Hindlimb muscle (tissue), 1 donor: ENCODE measurements at regions not wholly inside any gene's neighbourhood (a gene's known extent, or its start where the extent isn't known, plus 50 kb on each side); places are given as distances from the start of the nearest gene placed in this dataset.
"Not testable (repeated sequence)": the region's sequence is repeated elsewhere in the genome, so short reads cannot be mapped to it uniquely, and the experiment has no call there.

Experiments
- DNase-seq: peaks from one replicate; pipeline ENCODE4 v3.0.0-alpha.2; 2013

GRCh38 chr15:98088307-98088945 is 127.9 kb downstream of the ARRDC4 start:
- not testable (repeated sequence) for DNase-seq

DNA sequence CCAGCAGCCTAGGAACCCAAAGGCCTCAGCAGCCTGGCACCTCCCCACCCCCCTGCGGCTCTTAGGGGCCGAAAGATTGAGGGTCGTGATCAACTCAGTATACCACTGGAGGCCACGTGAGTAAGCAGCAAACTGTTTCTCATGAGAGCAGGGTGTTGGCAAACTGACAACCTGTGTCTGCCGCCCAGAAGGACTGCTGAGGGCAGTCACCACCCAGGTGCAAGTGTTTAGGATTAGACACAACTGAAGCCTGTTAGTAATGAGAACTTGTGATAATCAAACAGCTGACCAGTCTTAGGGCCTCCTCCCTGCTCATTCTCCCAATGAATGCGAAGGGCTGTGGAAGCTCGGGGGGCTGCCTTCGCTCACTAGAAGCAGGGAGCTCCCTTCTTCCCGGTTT is 128.8 kb downstream of the ARRDC4 start:
- DNase-seq = not testable (repeated sequence)

DNA sequence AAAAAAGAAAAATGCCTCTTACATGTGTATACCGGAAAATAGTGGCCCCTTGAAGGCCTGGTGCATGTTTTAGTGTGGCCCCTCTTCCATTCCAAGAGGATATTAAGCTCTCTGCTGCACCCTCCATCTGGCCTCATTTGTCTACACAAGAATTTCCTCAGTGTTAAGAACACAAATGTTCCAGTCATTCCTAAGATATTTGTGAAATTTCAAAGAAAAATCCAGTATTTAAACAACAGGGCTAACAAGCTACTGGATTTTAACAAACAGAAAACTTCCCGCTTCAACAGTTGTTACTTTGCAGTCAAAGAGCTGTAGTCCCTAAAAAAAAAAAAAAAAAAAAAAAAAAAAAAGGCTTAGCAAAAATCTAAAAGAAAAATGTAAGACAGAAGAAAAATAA is 137.5 kb downstream of the ARRDC4 start:
- DNase-seq = not testable (repeated sequence)

GRCh38 chr15:98100606-98101005 is 140.1 kb downstream of the ARRDC4 start:
- DNase-seq = not testable (repeated sequence)

DNA sequence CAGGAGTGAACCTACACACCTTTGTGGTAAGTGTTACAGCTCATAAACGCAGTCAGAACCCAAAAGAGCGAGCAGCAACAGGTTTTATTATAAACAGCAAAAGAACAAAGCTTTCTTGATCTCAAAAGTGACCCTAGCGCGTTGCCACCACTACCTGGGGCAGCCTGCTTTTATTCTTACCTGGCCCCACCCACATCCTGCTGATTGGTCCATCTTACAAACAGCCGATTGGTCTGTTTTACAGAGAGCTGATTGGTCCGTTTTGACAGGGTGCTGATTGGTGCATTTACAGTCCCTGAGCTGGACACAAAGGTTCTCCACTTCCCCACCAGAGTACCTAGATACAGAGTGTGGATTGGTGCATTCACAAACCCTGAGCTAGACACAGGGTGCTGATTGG is 143.1 kb downstream of the ARRDC4 start:
- no peak for DNase-seq

DNA sequence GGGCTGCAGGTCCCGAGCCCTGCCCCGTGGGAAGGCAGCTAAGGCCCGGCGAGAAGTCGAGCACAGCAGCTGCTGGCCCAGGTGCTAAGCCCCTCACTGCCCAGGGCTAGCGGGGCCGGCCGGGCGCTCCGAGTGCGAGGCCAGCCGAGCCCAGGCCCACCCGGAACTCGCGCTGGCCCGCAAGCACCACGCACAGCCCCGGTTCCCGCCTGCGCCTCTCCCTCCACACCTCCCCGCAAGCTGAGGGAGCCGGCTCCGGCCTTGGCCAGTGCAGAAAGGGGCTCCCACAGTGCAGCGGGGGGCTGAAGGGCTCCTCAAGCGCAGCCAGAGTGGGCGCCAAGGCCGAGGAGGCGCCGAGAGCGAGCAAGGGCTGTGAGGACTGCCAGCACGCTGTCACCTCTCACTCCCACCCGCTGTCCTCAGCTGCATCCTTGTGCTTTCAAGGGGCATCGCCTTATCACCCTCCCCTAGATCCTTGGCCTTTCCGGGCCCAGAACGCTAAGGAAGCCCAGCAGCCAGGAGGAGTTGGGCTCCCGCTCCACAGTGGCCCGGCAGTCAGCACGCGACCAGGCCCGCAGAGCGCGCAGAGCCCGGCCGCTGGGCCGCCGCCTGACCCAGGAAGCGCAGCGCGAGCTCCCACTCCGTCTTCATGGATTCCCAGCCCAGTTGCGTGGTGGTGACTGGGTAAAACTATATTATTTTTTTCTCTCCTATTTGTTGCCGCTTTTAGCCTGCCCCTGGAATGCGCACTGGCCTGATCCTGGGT is 144.1 kb downstream of the ARRDC4 start:
- not testable (repeated sequence) for DNase-seq

- DNase-seq = not testable (repeated sequence)
These were observed 146.2 kb downstream of the ARRDC4 start for GRCh38 chr15:98106615-98107194.

DNA sequence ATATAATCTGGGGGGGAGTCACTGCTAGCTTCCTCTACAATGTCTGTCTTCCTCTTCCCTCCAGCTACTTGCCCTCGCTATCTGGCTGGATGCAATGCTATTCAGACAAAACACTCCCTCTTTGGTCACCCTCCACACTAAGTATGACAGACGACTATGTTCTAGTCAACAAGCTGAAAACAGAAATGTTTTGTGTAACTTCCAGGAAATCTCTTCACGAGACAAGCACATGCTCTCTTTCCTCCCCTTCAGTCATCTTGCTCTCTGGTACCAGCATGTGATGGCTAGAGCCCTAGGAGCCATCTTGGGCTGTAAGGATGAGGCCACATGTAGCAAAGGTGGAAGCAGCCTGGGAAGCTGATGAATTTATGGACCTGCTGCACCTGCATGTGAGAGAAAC is 151.3 kb downstream of the ARRDC4 start:
- no peak for DNase-seq

DNA sequence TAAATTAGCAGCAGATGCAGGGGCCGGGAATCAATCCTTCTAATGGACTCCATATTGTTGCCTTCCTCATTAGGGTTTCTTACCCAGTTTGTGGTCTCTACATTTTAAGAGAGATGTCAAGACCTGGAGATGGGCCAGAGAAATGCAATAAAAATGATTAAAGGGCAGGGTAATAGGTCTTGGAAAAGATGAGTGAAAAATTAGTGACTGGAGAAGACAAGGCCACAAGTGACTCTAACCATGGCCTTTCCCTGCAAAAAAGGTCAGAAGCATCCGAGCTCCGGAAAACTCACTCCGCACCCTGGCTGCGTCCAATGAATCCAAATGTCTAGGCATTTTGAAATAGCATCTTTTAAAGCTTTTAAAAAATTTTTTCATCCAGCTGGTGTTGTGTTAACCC is 152.8 kb downstream of the ARRDC4 start:
- no peak for DNase-seq

GRCh38 chr15:98120561-98120960 is 160.1 kb downstream of the ARRDC4 start:
- DNase-seq = no peak

DNA sequence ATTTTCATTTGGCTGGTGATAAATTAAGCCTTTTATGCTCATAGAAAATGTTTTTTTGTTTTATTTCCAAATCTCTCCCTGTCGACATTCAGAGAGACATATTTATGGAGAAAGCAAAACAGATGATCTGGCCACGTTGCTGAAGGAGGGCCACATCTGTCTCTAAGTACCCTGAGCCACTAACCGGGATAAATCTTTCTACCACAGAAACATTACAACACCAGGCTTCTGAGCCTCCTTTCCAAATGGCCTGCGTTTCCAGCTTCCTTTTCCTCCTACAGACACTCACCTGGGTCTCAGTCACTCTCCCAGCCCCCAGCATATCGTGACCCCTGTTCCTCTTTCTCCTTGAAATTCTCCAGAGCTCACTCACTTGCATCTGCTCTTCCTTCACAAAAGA is 161.0 kb downstream of the ARRDC4 start:
- DNase-seq = no peak

GRCh38 chr15:98121957-98122356 is 161.5 kb downstream of the ARRDC4 start:
- no peak for DNase-seq

- no peak for DNase-seq
These were observed 162.8 kb downstream of the ARRDC4 start for GRCh38 chr15:98123297-98123696.

GRCh38 chr15:98123834-98124233 is 163.3 kb downstream of the ARRDC4 start:
- no peak for DNase-seq

GRCh38 chr15:98124581-98124980 is 164.1 kb downstream of the ARRDC4 start:
- DNase-seq = no peak

DNA sequence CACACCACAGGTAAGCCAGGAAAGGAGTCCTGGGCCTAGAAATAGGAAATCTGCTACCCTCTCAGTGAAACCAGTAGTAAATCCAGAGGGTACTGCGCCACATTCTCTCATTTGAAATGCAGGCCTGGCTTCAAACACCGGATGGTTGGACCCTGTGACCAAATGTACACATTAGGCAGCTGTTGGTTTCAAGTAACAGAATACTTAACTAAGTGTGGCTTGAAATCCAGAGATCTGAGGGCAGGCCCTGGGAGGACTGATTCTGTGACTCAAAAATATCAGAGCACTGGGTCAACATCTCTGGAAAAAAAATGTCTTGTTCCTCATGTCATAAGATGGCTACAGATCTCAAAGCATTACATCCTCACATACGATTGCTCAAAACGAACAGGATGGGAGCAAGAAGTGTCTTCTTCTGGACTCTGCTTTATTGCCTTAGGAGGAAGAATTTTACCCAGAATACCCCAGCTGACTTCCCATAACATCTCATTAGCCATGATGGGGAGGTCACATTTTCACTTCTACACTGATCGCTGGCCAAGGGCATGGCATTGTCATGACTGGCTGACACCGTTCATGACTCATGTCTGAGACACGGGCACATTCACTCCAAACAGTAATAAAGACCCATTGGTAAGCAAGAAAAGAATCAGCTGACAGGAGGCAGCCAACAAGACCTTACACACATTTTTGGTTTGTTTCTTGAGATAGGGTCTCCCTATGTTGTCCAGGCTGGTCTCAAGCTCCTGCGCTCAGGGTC is 166.0 kb downstream of the ARRDC4 start:
- DNase-seq = no peak

DNA sequence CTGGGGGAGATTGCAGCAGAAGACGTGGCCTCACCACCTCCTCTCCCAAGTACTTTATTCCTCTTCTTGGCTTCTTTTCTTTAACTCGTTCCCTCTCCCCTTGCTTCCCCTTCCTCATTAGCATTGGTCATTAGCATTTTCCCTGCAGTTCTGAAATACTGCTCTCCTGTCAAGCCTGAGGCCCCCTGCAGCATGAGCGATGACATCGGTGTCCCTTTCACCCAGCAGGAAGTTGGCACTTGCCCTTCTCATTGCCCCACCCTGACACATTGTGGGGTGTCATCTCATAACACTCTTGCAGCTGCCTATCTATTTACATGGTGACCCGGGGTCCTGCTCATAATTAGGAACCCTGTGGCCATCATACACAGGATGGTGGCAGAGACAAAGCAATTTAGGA is 167.1 kb downstream of the ARRDC4 start:
- DNase-seq = no peak

- no peak for DNase-seq
These were observed 171.4 kb downstream of the ARRDC4 start for GRCh38 chr15:98131924-98132323.

DNA sequence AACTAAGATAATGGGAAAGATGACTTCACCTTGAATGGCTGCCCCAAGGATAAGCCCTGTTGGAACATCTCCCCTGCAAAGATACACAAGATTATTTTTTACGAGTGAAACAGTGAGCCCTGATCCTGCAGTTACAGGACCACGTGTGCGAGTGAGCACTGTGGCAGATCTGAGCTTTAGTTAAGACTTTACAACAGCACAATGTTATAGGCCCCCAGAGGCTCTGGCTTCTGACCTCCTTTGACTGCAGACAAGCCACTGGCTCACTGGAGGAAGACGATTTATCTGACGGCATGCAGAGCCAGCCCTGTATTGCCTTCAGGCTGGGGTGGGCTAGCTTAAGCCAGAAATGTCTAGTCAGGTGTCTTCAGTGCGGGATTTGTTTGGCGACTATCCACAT is 174.4 kb downstream of the ARRDC4 start:
- DNase-seq = no peak

DNA sequence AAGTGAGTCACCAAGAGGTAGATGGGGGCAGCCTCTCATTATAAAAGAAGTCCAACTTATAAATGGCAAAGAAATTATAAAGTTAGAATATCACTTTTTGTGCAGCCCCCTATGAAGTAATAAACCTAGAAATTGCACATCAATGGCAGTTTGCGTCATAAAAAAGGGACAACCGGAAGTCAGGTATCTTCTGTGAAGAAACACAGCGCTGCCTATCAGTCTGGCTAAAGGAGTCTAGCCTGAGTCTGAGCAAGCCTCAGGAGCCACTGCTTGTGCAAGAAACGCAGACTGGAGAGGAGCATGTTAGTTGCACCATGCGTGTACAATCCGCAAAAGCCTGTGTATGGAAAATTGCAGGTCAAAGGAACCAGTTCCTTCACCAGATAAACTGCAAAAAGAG is 178.4 kb downstream of the ARRDC4 start:
- no peak for DNase-seq

DNA sequence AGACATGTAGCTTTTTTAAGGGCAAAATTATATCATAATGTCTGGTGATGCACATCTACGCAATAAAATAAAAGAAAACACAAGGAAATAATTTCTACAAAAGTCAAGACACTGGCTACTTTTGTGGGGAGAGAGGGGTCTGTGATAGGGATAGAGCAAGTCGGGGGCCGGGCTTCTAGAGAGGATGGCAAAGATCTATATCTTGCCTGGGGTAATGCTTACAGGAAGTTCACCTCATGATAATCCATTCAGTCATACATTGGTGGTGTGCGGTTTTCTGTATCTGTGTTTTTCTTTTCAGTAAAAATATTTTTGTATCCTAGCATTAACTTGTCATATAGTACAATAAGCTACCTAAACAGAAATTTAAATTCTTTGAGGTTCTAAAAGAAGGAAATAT is 178.8 kb downstream of the ARRDC4 start:
- DNase-seq = no peak

- no peak for DNase-seq
These were observed 182.1 kb downstream of the ARRDC4 start for GRCh38 chr15:98142572-98142971.

DNA sequence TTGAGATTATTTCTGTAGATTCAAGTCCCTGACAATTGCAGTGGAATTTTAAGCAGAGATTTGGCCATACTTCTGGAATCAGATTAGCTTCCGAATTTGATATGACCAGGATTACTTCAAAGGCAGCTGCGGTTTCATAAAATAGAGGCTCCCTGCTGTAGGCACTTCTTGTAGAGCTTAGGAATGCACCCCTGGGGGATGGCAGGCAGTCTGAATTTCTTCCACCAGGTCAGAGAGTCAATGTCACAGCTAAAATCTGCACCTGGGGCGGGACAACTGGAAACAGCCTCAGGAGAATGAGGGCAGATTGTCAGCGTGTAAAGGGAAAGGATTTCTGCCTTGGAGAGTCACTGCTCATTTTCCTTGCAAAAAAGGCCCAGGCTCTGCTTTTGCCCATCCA is 182.6 kb downstream of the ARRDC4 start:
- DNase-seq = no peak
